HG02973 (cell line): ENCODE measurements at regions not wholly inside any gene's neighbourhood (a gene's known extent, or its start where the extent isn't known, plus 50 kb on each side); places are given as distances from the start of the nearest gene placed in this dataset.
A peak's percentile ranks its signal among the peaks of the same experiment; 100 is the strongest.
"Not testable (repeated sequence)": the region's sequence is repeated elsewhere in the genome, so short reads cannot be mapped to it uniquely, and the experiment has no call there.

Experiments used
- ATAC-seq: cut with Tn5 transposase; IDR thresholded peaks from one replicate; pipeline ENCODE4 v1.9.1; 2021; ENCODE audit warnings: moderate library complexity; ENCODE audit not compliant: unreplicated experiment

DNA sequence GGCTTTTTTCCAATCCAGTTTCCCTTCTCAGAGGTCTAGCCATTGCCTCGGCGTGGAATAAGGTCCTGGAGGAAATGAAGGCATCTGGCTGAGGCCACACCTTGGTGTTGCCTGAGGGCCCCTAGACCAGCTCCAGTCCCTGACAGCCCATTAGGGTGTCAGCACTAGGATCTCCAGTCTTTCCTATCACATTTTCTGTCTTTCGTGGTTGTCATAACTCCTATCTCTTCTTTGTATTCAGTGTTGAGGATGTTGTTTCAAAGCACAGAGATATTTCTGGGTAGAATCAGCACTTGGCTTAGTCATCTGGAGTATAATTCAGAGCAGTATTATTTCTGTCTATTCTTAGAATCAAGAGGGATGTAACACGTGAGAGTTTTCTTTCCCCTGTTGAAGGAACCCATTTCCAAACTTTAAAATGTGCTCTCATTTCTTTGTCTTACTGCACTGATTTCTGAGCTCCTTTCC is 844.3 kb downstream of the KCNT2 start:
- no peak for ATAC-seq

DNA sequence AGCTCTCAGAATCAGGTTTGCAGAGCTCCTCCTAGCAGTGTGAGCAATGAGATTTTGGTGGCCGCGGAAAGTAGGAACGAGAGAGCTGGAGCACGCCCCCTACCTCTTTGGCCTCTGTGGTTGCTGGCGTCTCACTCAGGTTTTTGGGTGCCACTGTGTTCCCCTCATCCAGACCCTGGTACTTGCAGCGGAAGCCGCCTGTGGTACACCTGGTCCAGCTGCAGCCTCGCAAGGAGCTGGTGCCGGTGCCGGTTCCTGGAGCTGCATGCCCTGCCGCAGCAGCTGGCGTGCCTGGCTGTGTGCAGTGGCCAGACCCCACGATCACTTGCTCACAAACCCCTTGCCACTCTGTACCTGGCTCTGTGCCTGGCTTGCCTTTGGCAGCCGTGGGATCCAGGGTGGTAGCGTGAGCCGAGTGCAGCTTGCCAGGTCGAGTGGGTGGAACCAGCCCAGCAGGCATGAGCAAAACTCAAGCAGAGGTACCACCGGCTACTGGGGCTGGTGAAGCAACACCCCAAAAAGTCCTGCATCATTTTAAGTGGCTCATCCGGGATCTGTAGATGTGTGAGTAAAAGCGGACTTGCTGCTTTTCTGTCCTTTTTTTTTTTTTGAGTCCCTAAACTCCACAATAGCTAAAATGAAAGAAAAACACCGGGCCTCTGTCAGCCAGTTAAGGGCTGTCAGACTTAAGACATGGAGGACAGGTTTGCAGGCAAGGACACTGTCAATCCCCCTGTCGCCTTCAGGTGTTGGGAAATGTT is 844.9 kb downstream of the KCNT2 start:
- no peak for ATAC-seq

DNA sequence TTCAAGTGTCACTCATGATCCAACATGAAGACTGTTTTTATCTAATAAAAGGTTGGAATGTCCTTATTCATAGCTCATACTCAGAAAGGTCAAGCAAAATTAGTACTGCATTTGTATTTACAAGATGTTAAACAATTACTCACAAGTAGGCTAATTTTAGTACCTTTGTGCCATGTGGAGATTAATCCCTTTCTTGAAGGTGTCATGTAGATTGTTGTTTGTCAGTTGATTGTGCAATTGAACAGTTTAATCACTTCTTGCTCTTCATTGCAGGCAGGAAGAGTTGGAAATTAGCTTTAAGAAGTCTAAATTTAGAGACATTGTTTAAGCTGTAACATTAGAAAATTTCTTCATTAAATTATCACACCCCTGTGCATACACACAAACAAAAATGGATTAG is 847.1 kb downstream of the KCNT2 start:
- no peak for ATAC-seq

DNA sequence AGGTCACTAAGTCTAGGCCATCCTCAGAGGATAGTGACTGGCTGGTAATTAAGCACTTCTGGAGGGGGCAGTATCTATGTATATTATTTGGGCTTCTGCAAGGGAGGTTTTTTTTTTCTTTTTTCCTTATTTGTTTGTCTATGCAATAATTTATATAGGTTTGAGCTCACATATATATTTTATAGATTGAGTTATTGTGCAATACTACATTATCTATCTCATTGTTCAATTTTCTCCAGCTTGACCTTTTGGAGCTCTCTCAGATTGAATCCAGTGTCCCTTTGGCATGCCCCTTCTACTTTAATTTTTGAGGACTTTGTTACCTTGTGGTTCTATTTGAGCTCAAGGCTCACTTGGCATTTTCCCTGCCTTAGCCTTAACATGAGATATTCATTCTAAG is 852.1 kb downstream of the KCNT2 start:
- ATAC-seq = no peak

DNA sequence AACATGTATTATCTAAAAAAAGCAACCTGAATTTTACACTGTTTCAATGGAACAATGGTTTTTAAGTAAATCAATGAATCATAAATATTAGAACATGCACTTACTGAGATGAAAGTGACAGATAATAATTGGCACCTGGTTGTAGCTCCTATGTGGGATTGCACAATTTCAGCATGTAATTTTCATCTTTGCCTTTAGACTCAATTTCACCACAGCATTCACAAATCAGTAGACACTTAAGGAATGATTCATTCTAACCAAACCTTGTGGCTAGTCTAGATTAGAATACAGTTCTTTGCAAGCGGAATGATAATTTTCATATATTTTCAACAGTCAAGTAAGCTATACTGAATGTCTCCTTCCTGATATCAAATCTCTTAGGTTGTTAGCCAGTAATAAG is 853.4 kb downstream of the KCNT2 start:
- ATAC-seq = no peak

DNA sequence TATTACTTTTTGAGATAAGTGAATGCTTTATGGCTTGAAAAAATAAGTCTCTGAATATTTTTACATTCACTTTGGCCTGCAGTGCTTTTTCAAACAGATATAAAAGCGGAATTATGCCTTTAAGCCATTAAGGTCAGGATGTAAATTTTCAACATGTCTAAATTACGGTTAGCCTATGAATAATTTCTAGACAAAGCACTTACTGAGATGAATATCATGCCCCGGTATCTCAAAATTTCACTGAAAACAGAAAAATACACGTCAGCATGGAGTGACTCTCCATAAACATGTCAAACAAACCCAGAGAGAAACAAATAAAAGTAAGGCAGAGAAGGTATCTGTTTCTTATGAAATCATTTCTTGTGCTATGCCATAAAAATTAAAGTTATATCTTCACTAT is 853.9 kb downstream of the KCNT2 start:
- ATAC-seq = no peak

DNA sequence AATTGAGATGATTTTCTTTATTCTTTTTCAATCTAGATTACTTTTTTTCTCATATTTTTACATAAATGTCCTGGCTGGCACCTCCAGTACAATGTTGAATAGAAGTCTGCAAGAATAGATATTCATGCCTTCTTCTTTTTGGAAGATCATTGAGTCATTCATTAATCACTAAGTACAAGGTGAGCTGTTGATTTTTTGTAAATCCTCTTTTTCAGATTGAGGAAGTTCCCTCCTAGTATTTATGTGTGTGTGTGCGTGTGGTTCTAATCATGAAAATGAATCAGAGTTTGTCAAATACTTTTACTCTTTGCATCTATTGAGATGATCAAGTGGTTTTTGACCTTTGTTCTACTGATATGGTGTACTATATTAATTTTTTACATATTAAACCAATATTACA is 859.3 kb downstream of the KCNT2 start:
- no peak for ATAC-seq

DNA sequence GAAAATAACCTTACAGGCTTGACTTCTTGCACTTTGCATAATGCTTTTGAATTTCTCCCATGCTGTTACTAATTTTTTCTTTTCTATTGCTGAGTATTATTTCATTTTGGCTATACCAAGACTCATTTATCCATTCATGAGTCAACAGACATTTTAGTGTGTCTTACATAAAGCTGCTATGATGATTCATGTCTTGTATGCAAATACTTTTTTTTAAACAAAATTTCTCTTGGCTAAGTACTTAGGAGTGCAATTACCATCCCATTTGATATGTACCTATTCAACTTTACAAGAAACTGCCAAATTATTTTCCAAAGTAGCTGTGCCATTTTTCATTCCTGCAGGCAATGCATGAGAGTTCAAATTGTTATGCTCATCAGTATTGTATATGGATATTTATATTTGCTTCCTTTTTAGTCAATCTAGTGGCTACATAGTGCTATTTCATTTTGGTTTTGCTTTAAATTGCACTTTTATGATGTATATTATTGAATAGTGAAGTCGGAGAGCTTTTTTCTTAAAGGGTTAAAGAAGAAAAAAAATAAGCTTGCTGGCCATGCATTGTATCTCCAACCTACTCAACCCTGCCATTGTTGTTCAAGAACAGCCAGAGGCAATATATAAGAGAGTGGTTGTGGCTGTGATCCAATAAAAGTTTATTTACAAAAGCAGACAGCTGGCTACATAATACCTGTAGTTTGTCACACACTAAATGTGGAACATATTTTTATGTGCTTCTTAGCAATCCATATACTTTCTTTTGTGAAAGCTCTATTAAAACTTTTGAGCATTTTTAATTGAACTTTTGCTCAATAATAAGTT is 862.8 kb downstream of the KCNT2 start:
- no peak for ATAC-seq

DNA sequence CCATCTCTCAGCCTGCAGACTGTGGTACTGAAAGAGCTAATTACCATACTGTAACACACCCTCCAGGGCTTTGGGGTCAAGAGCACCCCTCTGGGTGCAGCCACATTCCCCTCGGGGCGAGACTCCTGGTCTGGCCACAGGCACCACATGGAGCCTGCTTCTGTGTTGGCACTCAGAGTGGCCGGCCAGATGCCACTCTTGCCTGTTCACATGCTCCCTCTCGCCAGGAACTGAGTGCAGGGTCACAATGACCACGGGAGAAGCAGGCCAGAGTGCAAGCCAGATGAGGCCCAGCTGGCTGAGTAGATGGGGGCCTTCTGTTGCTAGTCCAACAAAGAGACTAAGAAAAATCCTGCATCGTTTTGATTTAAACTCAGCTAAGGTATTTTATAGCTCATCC is 864.0 kb downstream of the KCNT2 start:
- ATAC-seq = no peak

DNA sequence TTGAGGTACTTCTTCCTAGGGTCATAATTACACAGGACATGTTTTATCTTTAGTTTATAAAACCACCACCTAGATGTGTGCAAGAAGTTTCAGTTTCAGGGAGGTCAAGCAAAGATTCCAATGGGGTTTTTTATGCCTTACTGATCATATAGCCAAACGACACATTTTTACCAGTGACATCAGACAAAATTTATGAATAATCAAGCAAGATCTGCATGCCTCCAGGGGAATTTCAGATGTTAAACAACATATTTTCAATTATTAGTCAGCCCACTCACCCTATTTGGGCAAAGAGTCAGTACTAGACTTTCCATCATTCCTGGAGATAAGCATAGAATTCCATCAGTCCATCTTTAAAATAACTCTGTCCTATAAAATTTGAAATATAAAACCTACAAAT is 867.4 kb downstream of the KCNT2 start:
- ATAC-seq = no peak

DNA sequence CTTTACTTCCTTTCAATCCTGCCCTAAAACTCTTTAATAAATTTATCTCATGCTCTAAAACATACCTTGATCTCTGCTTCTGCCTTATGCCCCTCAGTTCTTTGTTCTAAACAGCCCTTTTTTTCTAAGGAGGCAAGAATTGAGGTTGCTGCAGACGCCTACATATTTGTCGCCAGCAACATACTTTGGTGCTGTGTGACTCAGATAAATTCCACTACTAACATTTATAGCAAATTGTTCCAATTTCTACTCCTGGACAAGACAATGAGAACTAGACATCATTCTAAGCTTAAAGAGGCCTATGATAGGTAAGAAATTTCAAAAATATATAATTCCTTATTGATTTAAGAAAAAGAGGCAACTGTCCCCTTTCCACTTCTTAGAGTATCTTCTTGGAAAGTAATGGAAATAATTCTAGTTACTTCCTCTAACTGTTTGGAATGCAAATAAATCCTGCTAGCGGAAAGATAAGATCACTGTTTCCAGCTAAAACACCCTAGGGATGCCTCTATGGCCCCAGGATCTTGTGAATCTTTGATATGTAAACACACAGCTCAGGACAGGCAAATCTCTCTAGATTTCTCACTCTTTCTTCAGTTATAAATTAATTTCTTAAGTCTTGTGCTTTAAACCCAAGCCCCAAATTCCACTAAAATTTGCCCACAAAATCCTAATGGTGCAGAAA is 869.1 kb downstream of the KCNT2 start:
- ATAC-seq = no peak

DNA sequence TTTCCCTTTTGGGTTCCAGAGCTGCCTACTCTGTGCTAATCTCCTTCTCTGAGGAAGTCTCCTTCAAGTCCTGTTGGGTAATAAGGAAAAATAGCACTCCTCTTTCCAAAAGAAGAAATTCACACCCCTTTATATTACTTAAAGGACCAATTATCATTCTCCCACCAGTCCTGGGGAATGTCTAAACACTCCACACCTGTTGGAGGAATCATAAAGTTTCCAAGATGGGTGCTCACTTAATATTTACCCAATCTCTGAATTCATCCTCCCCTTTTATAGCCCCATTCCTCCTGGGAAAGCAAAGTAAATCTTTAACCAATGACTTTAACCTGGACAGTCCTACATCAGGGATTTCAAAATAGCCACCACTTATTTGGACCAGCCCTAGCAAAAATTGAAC is 873.1 kb downstream of the KCNT2 start:
- ATAC-seq = no peak

DNA sequence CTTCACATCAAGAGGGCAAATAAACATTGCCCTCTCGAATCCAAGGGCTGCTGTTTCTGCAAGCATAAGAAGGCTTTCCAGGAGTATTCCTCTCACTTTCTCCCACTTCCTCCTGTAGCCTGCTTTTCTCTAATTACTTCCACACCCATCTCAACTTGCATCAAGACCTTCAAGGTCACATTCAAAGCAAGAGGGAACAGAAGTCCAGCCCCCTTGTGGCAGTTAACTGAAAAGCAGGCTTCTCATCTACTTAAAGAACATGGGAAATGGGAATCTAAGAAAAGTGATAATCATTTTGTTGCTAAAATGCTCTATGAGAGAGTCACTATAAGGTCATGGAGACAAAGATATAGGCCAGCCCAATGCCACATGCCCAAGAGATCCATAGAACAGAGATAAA is 874.4 kb downstream of the KCNT2 start:
- peak; percentile 74 for ATAC-seq

DNA sequence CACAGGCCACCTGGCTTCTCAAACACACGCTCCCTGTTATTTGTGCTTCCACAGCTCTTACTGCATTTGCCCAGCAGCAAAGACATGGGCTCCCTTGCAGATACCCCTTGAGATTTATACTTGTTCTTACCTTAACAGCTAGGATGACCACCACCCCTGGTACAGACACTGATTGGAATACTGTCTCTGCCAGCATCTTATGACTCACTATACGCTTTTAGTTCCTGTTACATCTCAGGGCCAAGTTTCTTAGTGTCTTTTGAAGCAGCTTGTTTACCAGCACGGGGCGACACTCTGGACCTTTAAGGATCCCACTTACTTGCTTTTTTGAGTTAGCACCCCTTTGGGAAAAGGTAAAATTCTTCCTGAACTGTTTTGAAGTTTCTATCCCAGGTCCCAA is 874.8 kb downstream of the KCNT2 start:
- no peak for ATAC-seq

DNA sequence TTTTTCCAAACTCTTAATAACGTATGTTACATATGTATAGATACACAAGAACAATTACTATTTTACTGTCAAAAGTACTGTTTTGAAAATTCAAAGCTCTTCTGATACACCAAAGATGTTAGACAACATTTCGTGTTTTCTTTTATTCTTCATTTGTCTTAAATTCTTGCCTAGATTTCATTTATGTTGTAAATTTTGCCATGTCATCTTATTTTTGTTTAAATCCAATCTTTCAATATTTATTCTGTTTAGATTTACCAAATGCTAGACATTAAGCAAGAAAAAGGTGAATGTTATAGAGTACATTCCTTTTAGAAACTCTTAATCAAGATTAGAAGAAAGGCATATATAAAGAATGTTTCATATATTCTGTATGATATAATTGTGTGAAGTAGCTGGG is 876.9 kb downstream of the KCNT2 start:
- no peak for ATAC-seq

DNA sequence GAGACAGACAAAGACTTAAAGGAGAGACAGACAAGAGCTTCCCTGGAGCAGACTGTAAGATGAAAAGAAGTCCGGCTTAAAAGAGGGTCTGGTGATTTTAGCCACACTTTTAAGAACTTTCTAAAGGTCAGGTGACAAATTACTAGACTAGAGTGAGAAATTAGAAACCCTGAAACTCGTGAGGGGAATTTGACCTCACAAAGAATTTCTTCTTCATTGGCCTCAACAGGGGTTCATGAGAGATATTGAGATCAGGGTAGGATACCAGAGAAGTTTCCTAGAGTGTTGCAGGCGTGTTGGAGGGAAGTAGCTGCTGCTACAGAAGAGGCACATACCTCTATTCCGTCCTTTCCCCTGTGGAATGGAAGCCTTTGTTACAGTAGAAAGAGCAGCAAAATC is 884.4 kb downstream of the KCNT2 start:
- no peak for ATAC-seq

DNA sequence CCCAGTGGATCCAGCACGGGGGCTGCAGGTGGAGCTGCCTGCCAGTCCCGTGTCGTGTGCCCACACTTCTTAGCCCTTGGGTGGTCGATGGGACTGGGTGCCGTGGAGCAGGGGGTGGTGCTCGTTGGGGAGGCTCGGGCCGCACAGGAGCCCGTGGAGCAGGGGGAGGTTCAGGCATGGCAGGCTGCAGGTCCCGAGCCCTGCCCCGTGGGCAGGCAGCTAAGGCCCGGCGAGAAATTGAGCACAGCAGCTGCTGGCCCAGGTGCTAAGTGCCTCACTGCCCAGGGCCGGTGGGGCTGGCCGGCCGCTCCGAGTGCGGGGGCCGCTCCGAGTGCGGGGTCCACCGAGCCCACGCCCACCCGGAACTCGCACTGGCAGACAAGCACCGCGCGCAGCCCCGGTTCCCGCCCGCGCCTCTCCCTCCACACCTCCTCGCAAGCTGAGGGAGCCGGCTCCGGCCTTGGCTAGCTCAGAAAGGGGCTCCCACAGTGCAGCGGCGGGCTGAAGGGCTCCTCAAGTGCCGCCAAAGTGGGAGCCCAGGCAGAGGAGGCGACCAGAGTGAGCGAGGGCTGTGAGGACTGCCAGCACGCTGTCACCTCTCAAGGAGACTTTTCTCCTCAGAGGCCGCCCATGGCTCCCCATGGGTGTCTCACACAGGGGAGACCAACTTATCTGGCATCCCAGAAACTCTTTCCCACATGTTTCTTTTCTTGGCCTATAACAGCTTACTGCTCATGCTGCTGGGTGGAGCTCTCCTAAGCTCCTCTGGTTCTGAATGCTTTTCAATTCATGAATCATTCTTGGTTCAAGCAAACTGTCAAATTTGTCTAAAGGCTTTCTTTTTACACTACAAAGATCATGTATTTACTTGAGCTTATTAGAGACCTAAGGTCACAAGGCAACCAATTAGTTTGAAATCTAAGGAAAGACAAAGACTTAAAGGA is 885.1 kb downstream of the KCNT2 start:
- not testable (repeated sequence) for ATAC-seq

DNA sequence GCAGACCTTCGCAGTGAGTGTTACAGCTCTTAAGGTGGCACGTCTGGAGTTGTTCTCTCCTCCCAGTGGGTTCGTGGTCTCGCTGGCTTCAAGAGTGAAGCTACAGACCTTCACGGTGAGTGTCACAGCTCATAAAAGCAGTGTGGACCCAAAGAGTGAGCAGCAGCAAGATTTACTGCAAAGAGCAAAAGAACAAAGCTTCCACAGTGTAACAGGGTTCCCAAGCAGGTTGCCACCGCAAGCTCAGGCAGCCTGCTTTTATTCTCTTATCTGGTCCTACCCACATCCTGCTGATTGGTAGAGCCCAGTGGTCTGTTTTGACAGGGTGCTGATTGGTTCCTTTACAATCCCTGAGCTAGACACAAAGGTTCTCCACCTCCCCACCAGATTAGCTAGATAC is 886.1 kb downstream of the KCNT2 start:
- not testable (repeated sequence) for ATAC-seq

DNA sequence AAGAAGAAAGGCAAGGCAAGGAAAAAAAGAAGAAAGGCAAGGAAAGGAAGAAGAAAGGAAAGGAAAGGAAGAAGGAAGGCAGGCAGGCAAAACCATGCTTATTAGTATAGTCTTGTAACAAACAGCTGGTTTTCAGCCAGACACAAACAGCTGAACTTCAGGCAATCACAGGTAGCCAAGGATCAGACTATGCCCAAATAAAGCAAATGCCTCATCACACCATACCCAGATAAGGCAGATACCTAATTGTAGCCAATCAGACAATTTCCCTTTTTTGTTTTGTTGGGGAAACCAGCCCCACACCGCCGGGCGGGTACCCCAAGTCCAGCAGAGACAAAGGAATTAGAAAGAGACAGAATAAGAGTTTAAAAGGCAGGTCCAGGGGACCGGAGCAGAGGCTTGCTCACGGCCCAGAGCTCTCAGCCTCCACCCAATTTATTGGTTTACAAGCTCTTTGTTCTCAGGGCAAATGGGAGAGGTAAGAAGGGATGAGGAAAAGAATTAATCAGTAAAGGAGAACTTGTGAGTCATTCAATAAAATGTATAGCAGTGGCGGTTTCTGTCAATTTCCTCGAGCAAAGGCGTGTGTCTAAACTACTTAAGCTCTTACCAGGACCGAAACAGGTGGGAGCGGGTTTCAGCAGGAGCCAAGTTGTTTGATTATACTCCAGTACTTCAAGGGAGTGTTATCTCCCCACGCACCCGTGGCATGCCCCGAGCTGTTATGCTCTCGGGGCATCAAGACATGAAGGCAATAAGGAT is 886.8 kb downstream of the KCNT2 start:
- no peak for ATAC-seq

DNA sequence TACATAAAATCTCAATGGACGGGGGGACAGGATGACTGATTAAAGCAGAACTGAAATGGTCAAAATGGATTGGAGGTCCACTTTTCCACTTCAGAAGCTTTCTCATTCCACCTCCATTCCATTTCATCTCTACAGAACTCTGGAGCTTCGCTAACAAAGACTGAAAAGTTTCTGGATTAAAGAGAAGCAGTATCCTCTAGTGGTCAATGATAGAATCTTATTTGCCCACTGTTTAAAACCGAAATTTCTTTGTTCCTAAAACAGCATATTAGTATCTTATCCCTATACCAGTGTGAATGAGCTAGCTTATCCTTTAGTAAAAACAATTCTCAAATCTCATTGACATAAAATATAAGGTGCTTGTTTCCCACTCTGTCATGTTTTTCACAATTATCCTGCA is 890.6 kb downstream of the KCNT2 start:
- ATAC-seq = no peak
